Retinal pigment epithelial cell (primary cell): ENCODE measurements at regions not wholly inside any gene's neighbourhood (a gene's known extent, or its start where the extent isn't known, plus 50 kb on each side); places are given as distances from the start of the nearest gene placed in this dataset.

Experiments
- DNase-seq: peaks from one replicate; pipeline ENCODE4 v3.0.0-alpha.2; 2010; ENCODE audit warnings: low read depth
- H3K4me3 ChIP-seq: 2 replicates; pipeline ENCODE4 v1.5.1; 2011; ENCODE audit warnings: mild to moderate bottlenecking, low read length, control low read depth, moderate library complexity
- CTCF ChIP-seq: conservative IDR thresholded peaks from 2 replicates; pipeline ENCODE4 v1.5.1; 2011; ENCODE audit warnings: low read depth, low read length, control low read depth, inconsistent platforms

GRCh38 chr1:60133848-60134247 is 60.3 kb upstream of the C1orf87 start:
- H3K4me3 ChIP-seq = no peak overlapping the region
- no peak for DNase-seq
- TF ChIP-seq CTCF = no peak

- TF ChIP-seq CTCF = no peak
- DNase-seq = no peak
- no peak overlapping the region for H3K4me3 ChIP-seq
Measured at GRCh38 chr1:60133000-60133673, 59.6 kb upstream of the C1orf87 start.

GRCh38 chr1:60132108-60132507 is 58.5 kb upstream of the C1orf87 start:
- no peak for DNase-seq
- TF ChIP-seq CTCF = no peak
- H3K4me3 ChIP-seq = no peak overlapping the region

GRCh38 chr1:60130703-60131102 is 57.1 kb upstream of the C1orf87 start:
- H3K4me3 ChIP-seq = no peak overlapping the region
- TF ChIP-seq CTCF = no peak
- no peak for DNase-seq

GRCh38 chr1:60129911-60130310 is 56.3 kb upstream of the C1orf87 start:
- DNase-seq = no peak
- TF ChIP-seq CTCF = peak; percentile 22
- H3K4me3 ChIP-seq = no peak overlapping the region

- peak; percentile 16 for TF ChIP-seq CTCF
- H3K4me3 ChIP-seq = no peak overlapping the region
- DNase-seq = no peak
Measured at GRCh38 chr1:60126723-60127122, 53.2 kb upstream of the C1orf87 start.
